HG03064 (cell line): ENCODE measurements at regions not wholly inside any gene's neighbourhood (a gene's known extent, or its start where the extent isn't known, plus 50 kb on each side); places are given as distances from the start of the nearest gene placed in this dataset.
"Not testable (repeated sequence)": the region's sequence is repeated elsewhere in the genome, so short reads cannot be mapped to it uniquely, and the experiment has no call there.

Source experiments
- ATAC-seq: cut with Tn5 transposase; IDR thresholded peaks from one replicate; pipeline ENCODE4 v1.9.1; 2021; ENCODE audit warnings: low read depth; ENCODE audit not compliant: unreplicated experiment

GRCh38 chr2:18959952-18960717 is 370.8 kb upstream of the NT5C1B start:
- ATAC-seq = no peak

DNA sequence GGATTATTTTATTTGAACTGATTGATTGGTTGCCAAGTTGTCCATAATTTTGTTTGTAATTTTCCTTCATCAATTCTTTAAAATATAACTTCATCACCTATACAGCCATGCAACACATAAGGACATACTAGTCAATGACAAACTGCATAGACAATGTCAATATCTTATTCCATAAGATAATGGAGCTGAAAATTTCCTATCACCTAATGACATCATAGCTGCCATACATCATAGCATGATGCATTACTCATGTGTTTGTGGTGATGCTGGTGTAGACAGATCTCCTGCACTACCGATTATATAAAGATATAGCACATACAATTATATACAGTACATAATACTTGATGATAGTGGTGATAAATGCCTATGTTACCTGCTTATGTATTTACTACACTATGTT is 369.8 kb upstream of the NT5C1B start:
- no peak for ATAC-seq

DNA sequence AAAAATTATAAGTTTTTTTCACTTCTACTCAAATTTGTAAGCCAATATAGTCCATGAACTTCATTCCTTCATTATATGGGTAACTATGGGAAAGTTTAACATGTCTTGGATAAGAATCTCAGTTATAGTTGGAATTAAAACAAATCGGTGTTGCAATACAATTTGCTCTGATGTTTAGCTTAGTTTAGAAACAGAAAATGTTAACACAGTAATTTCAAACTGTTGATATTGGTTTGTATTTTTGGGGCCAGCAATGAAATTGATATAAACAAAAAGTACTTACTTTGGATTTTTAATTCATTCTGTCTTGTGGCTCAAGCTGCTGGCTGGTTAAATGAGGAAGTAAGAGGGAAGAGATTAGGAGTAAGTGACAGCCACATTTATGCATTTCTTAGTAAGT is 368.5 kb upstream of the NT5C1B start:
- no peak for ATAC-seq

- ATAC-seq = no peak
Measured at GRCh38 chr2:18950361-18950851, 361.0 kb upstream of the NT5C1B start.

GRCh38 chr2:18949871-18950270 is 360.5 kb upstream of the NT5C1B start:
- no peak for ATAC-seq

GRCh38 chr2:18940184-18940583 is 350.8 kb upstream of the NT5C1B start:
- no peak for ATAC-seq

- not testable (repeated sequence) for ATAC-seq
Measured at GRCh38 chr2:18939740-18940139, 350.4 kb upstream of the NT5C1B start.

- ATAC-seq = no peak
Measured at GRCh38 chr2:18934886-18935285, 345.5 kb upstream of the NT5C1B start.

GRCh38 chr2:18932853-18933252 is 343.5 kb upstream of the NT5C1B start:
- ATAC-seq = no peak

DNA sequence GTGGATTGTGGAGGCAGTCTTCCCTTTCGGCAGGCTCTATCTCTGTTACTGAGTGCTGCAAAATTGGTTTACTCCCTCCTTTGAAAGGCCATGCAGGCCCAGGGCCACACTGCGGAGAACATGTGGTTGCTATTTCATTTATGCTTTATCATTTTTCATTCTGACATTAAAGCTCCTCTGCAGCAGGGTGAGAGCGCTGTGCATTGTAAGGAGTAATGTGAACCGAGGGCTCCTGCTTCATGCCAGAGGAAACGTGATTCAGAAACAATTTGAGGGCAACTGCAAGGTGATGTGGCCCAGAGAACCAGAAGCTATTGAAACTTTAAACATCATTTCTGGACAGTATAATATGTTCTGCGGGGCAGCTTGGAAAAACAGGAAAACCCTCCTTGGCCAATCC is 341.6 kb upstream of the NT5C1B start:
- no peak for ATAC-seq

- ATAC-seq = no peak
Measured at GRCh38 chr2:18927525-18928232, 338.3 kb upstream of the NT5C1B start.

DNA sequence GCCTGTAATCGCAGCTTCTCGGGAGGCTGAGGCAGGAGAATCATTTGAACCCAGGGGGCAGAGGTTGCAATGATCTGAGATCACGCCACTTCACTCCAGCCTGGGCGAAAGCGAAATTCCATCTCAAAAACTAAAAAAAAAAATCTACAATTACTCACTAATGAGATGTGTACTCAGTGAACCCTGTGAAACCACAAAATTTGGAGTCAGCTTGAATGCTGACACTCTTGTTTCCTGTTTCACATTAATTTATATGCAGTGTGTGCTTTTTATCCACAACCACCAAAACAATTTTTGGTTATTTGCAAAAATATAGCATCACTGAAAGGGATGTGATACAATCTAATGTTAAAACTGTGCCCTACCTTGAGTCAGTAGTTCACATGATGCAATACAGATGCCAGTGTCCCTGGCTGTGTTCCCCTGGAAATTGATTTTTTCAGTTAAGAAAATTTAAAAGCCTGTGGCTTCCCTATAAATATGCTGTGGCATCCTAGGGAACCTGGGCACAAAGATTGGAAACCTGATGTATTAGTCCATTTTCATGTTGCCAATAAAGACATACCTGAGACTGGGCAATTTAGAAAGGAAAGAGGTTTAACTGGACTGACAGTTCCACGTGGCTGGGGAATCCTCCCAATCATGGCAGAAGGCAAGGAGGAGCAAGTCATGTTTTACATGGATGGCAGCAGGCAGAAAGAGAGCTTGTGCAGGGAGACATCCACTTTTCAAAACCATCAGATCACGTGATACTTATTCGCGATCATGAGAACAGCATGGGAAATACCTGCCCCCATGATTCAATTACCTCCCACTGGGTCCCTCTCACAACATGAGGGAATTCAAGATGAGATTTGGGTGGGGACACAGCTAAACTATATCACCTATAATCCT is 337.5 kb upstream of the NT5C1B start:
- ATAC-seq = no peak

DNA sequence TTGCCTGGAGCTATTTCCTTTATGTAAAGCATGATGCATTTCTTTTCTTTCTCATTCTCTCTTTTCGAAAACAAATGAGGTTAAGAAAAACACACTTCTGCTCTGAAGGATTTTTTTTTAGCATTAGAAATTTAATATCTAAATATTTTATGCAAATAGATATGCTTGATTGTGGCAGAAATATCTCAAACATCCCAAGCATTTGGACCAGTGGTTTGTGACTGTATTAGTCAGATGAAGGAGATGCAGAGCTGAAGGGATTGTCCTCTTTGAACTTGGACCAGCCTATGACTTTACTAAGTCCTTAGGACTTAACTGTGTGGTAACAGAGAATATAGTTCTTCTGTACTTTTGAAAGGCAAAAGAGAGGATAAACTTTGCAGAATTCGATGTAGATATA is 335.9 kb upstream of the NT5C1B start:
- ATAC-seq = no peak

DNA sequence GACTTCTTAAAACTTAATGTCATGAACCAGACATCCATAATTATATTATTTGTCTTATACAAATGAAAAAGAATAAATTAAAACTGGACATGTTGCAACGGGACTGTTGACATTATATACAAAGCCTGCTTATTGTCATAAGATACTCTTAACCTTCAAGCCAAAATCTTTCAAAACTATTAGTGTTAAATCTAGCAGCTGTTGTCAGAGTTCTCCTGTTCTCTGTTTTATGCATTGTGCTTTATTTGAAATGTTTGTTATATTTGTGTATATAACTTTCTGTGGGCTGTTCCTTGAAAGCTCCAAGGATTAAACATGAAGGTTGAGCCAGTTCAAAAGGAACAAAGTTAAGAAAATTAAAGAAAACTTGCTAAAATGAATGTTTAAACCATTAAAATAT is 335.5 kb upstream of the NT5C1B start:
- no peak for ATAC-seq

DNA sequence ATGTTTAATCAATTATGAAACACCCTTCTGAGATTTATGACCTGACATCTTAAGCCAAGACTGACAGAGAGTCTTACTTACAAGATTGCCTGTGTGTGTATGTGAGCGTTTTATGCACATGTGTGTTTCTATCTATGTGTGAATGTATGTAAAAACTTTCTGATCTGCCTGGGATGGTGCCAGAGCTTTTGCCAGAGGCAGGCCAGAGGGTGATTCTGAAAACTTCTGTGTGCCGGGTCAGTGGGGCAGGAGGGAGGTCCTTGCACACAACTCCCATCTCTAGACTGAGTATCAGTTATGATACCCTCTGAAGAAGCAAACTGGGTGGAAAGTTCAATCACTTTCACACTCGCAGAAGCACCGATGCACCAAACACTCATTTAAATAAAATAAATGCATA is 335.0 kb upstream of the NT5C1B start:
- no peak for ATAC-seq

DNA sequence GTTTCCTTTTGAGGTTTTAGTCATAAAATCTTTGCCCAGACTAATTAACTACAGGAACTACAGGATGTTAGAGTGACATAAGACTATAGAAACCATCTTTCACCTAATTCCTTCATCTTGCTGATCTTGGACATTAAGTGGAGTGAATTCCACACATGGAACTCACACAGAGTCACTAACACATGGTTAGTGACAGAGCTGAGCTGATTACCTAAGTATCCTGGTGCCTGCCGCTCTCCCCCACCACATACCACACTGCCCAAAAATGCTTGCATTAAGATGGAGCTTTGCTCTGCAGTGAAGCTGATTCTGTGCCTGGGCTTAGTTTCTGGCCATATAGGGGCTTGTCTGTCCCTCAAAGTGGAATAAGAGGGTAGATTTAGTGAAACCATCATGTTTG is 332.9 kb upstream of the NT5C1B start:
- ATAC-seq = no peak

DNA sequence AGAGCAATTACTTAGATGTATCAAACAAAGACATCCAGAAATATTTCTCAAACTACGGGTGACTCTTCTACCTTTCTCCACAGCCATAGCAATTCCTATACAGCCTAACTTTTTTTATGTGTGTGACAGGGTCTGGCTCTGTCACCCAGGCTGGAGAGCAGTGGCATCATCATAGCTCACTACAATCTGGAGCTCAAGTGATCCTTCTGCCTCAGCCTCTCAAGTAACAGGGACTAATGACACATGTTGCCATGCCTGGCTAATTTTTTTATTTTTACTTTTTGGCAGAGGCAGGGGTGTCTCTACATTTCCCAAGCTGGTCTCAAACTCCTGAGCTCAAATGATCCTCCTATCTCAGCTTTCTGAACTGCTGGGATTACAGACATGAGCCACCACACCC is 328.9 kb upstream of the NT5C1B start:
- no peak for ATAC-seq

DNA sequence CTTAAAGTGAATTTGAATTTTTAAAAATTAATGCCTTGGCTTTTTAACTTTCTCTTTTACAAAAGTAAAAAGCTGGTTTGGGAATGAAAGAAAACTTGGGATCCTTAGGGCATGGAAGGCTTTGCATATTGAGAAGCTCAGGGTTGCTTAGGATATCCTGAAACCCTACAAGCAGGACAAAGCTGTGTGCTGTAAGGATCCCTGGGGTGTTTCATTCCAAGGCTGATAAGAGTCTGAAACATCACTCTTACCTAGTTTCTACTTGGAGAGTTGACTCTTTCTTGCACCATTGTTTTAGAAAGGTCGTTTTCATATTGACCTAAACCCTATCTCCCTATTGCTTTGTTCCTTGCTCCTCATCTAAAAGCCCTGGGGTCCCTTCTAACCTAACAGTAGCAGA is 325.9 kb upstream of the NT5C1B start:
- no peak for ATAC-seq

DNA sequence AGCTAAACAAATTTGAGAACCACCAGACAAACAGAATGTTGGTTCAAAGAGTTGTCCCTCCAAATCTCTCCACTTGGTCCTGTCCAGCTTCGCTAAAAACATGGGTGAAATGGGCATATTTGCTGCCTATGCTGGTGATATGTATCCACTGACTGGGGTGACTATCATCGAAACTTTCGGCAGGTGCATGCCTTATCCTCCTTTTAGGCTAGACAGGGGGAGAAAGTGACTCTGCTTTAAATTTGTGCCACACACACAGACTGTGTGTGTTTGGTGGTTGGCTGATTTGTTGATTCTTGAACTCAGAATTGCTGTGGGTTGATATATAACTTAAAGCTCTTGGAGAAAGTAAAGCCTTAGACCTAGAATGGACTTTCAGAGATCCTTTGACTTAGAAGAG is 324.1 kb upstream of the NT5C1B start:
- no peak for ATAC-seq

DNA sequence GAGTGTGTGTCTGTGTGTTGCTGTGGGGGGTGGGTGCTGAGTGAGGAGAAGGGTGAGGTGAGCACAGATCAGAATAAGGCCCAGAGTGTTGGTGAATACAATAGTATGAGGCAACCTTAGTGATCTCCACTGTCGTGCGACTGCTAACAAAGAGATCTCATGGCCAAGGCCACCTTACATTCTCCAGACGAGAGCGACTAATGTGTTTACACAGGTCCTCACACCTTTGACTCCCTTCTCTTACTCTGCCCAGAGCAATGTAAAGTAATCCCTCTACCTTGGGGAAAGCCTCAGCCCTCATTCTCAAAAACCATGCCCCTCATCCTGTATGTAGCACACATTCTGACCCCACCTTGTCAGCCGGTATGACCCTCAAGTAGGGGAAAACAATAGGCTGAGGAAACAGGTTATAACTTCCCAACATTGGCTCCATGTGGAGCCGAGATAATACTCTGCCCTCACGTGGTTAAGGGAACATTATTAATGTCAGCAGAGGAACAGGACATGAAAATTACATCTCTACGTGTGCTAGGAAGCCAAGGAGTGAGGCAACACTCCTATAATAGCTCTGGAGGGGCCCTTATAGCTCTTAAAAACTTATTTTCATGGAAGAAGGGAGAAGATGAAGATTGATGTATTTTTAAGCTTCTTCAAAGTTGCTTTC is 323.0 kb upstream of the NT5C1B start:
- no peak for ATAC-seq

DNA sequence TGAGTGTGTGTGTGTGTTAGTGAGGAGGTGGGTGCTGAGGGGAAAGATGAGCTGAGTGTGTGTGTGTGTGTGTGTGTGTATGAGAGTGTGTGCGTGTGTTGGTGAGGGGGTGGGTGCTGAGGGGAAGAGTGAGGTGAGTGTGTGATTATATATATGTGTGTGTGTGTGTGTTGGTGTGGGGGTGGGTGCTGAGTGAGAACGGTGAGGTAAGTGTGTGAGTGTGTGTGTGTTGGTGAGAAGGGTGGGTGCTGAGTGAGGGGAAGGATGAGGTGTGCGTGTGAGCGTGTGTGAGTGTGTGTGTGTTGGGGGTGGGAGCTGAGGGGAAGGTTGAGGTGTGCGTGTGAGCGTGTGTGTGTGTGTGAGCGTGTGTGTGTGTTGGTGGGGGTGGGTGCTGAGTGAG is 322.0 kb upstream of the NT5C1B start:
- no peak for ATAC-seq
